Activated naive CD4-positive, alpha-beta T cell treated with anti-CD3 and anti-CD28 coated beads, Interleukin-2, amount 50 U/mL, for 24 hours (primary cell): ENCODE measurements at regions not wholly inside any gene's neighbourhood (a gene's known extent, or its start where the extent isn't known, plus 50 kb on each side); places are given as distances from the start of the nearest gene placed in this dataset.
"Not testable (repeated sequence)": the region's sequence is repeated elsewhere in the genome, so short reads cannot be mapped to it uniquely, and the experiment has no call there.

Experiments used
- H3K27ac Mint-ChIP-seq: one replicate; pipeline ENCODE4 v1.8.0; 2021; ENCODE audit warnings: mild to moderate bottlenecking, mixed read lengths
- H3K27me3 Mint-ChIP-seq: one replicate; pipeline ENCODE4 v1.8.0; 2021; ENCODE audit warnings: mixed read lengths
- H3K36me3 Mint-ChIP-seq: one replicate; pipeline ENCODE4 v1.8.0; 2021; ENCODE audit warnings: mixed read lengths
- H3K4me1 Mint-ChIP-seq: one replicate; pipeline ENCODE4 v1.8.0; 2021; ENCODE audit warnings: mixed read lengths
- H3K4me3 Mint-ChIP-seq: one replicate; pipeline ENCODE4 v1.8.0; 2021; ENCODE audit warnings: mild to moderate bottlenecking, mixed read lengths
- H3K9me3 Mint-ChIP-seq: one replicate; pipeline ENCODE4 v1.8.0; 2021; ENCODE audit warnings: mixed read lengths

DNA sequence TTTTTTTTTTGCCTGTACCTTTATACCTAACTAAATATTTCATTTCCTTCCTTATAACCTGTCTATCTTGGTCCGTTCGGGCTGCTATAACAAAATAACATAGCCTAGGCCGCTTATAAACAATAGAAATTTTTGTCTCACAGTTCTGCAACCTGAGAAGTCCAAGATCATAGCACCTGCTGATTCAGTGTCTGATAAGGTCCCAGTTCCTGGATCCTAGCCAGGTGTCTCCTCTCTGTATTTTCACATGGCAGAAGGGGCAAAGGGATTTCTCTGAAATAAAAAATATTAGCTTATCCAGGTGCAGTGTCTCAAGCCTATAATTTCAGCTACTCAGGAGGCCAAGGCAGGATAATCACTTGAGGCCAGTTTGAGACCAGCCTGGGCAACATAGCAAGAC is 1046.6 kb upstream of the USP15 start:
- H3K4me3 Mint-ChIP-seq: no peak overlapping the region
- no peaks in the 10 kb centered on the region for H3K4me1 Mint-ChIP-seq
- H3K9me3 Mint-ChIP-seq: no peaks in the 10 kb centered on the region
- H3K36me3 Mint-ChIP-seq: no peaks in the 10 kb centered on the region
- H3K27me3 Mint-ChIP-seq: no peaks in the 10 kb centered on the region
- H3K27ac Mint-ChIP-seq: no peak overlapping the region

DNA sequence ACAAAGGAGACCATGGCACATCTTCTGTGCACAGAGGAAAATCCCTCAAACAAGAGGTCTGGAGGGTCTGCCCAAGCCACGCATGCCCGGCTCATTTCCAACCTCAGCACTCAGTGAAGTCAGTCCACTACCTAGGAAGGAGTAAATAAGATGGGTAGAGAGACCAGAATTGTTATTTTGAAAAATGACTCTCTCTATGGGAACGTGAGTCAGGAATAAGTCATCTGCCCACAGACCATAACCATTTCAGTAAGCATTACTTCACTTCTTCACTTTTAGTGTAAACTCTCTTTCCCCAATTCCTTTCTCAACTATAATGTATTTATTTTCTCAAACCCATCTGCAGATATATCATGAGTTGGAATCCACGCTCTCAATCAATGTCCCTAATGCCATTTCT is 1039.9 kb upstream of the USP15 start:
- peaks cover 11% of the 10 kb centered on the region for H3K9me3 Mint-ChIP-seq
- no peaks in the 10 kb centered on the region for H3K4me1 Mint-ChIP-seq
- H3K4me3 Mint-ChIP-seq: no peak overlapping the region
- no peaks in the 10 kb centered on the region for H3K36me3 Mint-ChIP-seq
- no peaks in the 10 kb centered on the region for H3K27me3 Mint-ChIP-seq
- no peak overlapping the region for H3K27ac Mint-ChIP-seq

DNA sequence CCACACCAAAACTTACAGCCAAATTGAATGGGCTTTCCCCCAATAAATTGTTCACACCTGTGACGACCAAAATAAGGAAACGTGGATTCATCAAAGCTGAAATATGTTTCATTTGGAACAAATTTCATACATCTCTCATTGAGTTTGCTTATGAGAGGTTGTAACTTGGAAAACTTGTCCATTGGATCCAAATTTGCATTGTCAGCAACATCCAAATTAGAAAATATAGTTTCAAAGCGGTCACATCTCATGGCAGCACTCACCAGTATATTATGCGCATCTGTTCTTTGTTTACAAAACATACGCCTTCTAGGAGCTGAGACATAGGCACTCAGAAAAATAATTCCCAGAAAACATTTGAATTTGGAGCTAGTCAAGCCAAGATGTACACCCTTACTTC is 1028.2 kb upstream of the USP15 start:
- Mint-ChIP-seq H3K36me3 (no peaks in the 10 kb centered on the region), H3K27me3 (no peaks in the 10 kb centered on the region), H3K4me1 (no peaks in the 10 kb centered on the region), H3K27ac (no peak overlapping the region), H3K4me3 (no peak overlapping the region), H3K9me3 (peaks cover 20% of the 10 kb centered on the region)

DNA sequence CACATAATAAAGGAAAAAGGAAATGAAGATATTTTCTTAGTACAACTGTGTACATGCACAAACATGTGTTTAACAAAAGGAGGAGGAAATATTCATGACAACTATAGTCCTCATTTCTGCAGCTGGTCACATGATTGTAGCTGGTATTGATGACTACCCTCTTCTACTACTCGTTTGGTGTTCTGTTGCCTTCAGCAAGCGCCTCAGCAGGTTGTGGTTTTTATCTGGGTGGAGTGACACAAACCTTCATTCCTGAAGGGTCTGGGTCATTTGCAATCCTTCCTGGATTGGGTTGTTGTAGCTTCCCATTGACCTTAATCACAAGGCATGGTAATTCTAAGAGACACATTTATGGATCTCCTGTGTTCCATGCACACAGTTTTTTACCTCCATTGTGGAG is 1009.9 kb upstream of the USP15 start:
- no peaks in the 10 kb centered on the region for H3K27me3 Mint-ChIP-seq
- H3K9me3 Mint-ChIP-seq: no peaks in the 10 kb centered on the region
- H3K36me3 Mint-ChIP-seq: no peaks in the 10 kb centered on the region
- H3K4me3 Mint-ChIP-seq: no peak overlapping the region
- H3K4me1 Mint-ChIP-seq: no peaks in the 10 kb centered on the region
- no peak overlapping the region for H3K27ac Mint-ChIP-seq

DNA sequence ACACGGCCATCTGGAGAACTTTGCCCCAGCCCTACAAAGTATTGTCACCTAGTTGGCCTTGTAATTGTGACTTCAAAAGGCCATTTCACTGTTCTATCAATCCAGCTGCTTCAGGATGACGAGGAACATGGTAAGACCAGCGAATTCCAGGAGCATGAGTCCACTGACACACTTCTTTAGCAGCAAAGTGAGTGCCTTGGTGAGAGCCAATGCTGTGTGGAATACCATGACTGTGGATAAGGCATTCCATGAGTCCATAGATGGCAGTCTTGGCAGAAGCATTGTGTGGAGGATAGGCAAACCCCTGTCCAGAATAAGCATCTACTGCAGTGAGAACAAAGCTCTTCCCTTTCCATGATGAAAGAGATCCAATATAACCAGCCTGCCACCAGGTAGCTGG is 1009.1 kb upstream of the USP15 start:
- H3K4me1 Mint-ChIP-seq: no peaks in the 10 kb centered on the region
- H3K9me3 Mint-ChIP-seq: no peaks in the 10 kb centered on the region
- H3K36me3 Mint-ChIP-seq: no peaks in the 10 kb centered on the region
- H3K27ac Mint-ChIP-seq: no peak overlapping the region
- H3K4me3 Mint-ChIP-seq: no peak overlapping the region
- no peaks in the 10 kb centered on the region for H3K27me3 Mint-ChIP-seq

DNA sequence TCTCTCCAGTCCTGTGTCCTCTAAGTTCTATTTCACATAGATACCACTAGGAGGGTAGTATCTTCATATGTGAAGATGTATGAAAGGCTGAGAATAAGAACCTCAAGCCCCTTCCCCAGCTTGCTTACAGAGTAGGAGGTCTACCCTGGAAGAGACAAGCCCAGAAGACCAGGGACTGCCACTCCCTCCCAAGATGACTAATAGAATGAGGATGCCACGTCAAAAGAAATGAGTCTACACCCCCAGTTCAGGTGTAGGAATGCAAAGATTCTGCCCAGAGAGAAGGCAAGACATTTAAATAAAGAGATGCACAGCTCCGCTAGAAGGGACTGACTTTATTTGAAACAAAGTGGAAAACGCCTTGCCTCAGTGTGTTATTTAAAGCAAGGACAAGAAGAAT is 1006.0 kb upstream of the USP15 start:
- Mint-ChIP-seq H3K4me1 (no peaks in the 10 kb centered on the region), H3K36me3 (no peaks in the 10 kb centered on the region), H3K27ac (no peak overlapping the region), H3K4me3 (no peak overlapping the region), H3K27me3 (no peaks in the 10 kb centered on the region), H3K9me3 (no peaks in the 10 kb centered on the region)

DNA sequence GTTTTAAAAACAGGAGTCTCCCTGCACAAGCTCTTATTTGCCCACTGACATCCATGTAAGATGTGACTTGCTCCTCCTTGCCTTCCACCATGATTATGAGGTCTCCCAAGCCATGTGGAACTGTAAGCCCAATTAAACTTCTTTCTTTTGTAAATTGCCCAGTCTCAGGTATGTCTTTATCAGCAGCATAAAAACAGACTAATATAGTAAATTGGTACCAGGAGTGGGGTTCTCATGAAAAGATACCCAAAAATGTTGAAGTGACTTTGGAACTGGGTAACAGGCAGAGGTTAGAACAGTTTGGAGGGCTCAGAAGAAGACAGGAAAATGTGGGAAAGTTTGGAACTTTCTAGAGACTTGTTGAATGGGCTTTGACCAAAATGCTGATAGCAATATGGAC is 995.9 kb upstream of the USP15 start:
- H3K4me1 Mint-ChIP-seq, H3K27ac Mint-ChIP-seq, H3K36me3 Mint-ChIP-seq, H3K4me3 Mint-ChIP-seq, H3K27me3 Mint-ChIP-seq: not testable (repeated sequence)
- H3K9me3 Mint-ChIP-seq: peaks cover 12% of the 10 kb centered on the region

DNA sequence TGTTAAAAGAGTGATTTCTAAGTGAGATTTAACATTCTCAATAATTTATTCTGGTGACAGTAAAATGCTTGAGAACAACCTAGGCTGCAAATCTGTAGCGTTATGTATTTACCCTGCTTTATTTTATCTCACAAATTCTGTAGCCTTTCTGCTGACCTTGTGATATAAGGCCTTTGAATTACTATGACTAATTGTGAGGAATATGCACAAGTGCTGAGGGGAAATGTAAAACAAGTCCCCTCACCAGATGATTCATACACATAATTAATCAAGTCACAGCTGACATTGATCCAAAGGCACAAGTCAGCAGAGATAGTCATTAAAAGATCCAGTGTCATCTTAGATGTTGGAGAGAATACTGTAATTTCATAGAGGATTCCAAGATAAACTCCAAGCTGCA is 992.7 kb upstream of the USP15 start:
- no peaks in the 10 kb centered on the region for H3K27me3 Mint-ChIP-seq
- H3K4me1 Mint-ChIP-seq: no peaks in the 10 kb centered on the region
- peaks cover 12% of the 10 kb centered on the region for H3K9me3 Mint-ChIP-seq
- H3K36me3 Mint-ChIP-seq: no peaks in the 10 kb centered on the region
- H3K4me3 Mint-ChIP-seq: no peak overlapping the region
- H3K27ac Mint-ChIP-seq: no peak overlapping the region

DNA sequence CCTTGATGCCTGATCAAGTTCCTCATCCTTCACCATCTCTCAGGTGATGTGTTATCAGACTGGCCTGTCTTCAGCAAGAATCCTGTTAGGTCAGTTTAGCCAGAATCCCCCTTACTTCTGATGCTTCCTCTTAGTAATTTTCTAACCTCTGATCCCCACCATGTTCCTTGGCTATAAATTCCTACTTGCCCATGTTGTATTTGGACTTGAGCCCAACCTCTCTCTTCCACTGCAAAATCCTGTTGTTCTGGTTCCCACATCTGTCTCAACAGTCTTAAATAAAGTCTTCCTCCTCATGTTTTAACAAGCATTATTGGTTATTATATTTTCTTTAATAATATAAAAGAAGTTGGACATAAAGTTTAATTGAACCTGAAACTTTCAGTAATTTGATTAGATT is 987.8 kb upstream of the USP15 start:
- H3K27ac Mint-ChIP-seq: no peak overlapping the region
- H3K4me3 Mint-ChIP-seq: no peak overlapping the region
- H3K36me3 Mint-ChIP-seq: no peaks in the 10 kb centered on the region
- no peaks in the 10 kb centered on the region for H3K9me3 Mint-ChIP-seq
- H3K27me3 Mint-ChIP-seq: no peaks in the 10 kb centered on the region
- no peaks in the 10 kb centered on the region for H3K4me1 Mint-ChIP-seq

DNA sequence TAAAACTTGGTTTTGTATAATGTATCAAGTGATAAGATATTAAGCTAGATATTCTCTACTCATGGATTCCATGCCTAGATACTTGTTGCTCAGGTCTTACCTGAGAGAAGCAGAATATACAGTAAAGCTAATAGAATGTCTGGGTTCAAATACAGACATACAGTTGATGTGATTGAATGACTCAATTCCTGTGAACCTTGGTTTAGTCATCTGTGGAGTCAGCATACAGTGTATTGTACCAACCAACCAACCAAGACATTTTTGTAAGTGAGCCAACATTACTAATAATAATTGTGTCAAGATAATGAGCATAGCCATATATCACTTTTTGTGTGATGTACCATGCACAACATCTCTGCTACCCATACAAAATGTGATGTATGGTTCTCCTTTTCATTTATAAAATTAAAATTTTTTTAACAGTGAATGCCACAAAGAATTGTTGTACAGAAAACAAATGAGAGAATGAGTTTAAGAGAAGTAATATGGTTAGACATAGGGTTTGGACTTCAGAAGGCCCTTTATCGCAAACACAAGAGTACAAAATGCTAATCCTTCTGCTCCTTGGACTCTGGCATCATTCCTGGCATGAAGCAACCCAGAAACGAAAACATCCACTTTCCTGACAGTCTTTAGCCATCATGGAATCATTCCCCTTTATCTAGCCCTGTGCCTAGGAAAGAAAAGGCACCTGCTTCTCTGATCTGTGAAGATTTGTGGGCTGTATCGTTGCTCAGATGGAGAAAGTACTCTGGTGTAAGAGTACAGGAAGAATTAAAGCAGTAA is 977.2 kb upstream of the USP15 start:
- H3K4me3 Mint-ChIP-seq: no peak overlapping the region
- no peaks in the 10 kb centered on the region for H3K36me3 Mint-ChIP-seq
- H3K4me1 Mint-ChIP-seq: no peaks in the 10 kb centered on the region
- no peaks in the 10 kb centered on the region for H3K27me3 Mint-ChIP-seq
- peaks cover 23% of the 10 kb centered on the region for H3K9me3 Mint-ChIP-seq
- no peak overlapping the region for H3K27ac Mint-ChIP-seq

DNA sequence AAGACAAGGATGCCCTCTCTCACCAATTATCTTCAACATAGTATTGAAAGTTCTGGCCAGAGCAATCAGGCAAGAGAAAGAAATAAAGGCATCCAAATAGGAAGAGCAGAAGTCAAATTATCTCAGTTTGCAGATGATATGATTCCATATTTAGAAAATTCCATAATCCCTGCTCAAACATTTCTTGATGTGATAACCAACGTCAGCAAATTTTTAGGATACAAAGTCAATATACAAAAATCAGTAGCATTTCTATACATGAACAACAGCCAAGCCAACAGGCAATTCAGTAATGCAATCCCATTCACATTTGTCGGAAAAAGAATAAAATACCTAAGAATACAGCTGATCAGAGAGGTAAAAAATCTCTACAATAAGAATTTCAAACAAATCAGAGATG is 969.7 kb upstream of the USP15 start:
- Mint-ChIP-seq H3K4me3 (no peak overlapping the region), H3K27me3 (no peaks in the 10 kb centered on the region), H3K36me3 (no peaks in the 10 kb centered on the region), H3K4me1 (no peaks in the 10 kb centered on the region), H3K27ac (no peak overlapping the region), H3K9me3 (peaks cover 14% of the 10 kb centered on the region)

DNA sequence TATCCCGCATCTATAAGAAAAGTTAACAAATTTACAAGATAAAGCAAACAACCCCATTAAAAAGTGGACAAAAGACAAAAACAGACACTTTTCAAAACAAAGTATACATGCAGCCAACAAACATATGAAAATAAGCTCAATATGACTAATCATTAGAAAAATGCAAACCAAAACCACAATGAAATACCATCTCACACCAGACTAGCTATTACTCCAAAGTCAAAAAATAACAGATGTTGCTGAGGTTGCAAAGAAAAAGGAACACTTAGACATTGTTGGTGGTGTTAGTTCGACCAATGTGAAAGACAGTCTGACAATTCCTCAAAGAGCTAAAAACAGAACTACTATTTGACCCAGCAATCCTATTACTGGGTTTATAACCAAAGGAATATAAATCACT is 968.6 kb upstream of the USP15 start:
- H3K9me3 Mint-ChIP-seq: peaks cover 13% of the 10 kb centered on the region
- no peak overlapping the region for H3K27ac Mint-ChIP-seq
- H3K4me1 Mint-ChIP-seq: no peaks in the 10 kb centered on the region
- H3K36me3 Mint-ChIP-seq: no peaks in the 10 kb centered on the region
- no peak overlapping the region for H3K4me3 Mint-ChIP-seq
- H3K27me3 Mint-ChIP-seq: no peaks in the 10 kb centered on the region

DNA sequence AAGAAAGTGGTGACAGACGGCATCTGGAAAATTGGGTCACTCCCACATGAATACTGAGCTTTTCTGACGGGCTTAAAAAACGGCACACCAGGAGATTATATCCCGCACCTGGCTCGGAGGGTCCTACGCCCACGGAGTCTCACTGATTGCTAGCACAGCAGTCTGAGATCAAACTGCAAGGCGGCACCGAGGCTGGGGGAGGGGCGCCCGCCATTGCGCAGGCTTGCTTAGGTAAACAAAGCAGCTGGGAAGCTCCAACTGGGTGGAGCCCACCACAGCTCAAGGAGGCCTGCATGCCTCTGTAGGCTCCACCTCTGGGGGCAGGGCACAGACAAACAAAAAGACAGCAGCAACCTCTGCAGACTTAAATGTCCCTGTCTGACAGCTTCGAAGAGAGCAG is 966.2 kb upstream of the USP15 start:
- H3K4me1 Mint-ChIP-seq, H3K27ac Mint-ChIP-seq, H3K9me3 Mint-ChIP-seq, H3K27me3 Mint-ChIP-seq, H3K4me3 Mint-ChIP-seq, H3K36me3 Mint-ChIP-seq: not testable (repeated sequence)

DNA sequence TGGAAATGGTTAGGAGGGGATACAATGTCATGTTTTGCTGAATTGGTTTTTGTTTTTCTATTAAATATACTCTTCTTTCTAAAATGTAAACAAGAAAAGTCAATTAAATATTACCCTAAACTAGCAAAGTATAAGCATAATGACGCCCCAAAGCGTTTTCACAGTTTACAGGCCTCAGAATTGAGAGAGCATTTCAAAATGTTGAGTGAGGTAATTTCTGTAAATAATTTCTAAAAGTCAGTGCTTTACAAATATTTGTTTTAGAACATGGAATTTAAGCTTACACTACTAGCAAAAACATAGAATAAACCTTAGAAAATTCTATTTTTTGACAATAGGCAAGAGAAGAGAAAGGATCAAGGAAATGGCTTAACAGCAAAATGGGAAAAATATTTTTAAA is 958.4 kb upstream of the USP15 start:
- Mint-ChIP-seq H3K4me3 (no peak overlapping the region), H3K27ac (no peak overlapping the region), H3K9me3 (no peaks in the 10 kb centered on the region), H3K4me1 (no peaks in the 10 kb centered on the region), H3K36me3 (no peaks in the 10 kb centered on the region), H3K27me3 (no peaks in the 10 kb centered on the region)

DNA sequence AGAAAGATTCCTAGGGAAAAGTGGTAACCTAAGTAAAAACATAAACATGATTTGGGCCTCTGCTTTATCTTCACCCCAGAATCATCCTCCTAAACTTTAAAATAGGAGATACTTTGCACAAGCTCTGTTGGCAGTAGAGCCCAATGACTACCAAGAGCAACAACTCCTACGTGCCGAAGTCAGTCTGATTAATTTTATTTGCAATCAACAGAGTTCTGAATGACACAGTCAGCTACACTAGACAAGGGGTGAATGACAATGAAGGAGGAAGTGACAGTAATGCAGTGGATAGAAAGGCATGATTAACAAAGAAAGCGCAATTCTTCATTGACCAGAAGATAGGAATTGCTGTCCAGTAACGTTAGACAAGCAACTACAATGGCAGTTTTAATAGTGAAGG is 957.9 kb upstream of the USP15 start:
- Mint-ChIP-seq H3K9me3 (no peaks in the 10 kb centered on the region), H3K4me1 (no peaks in the 10 kb centered on the region), H3K27ac (no peak overlapping the region), H3K36me3 (no peaks in the 10 kb centered on the region), H3K27me3 (no peaks in the 10 kb centered on the region), H3K4me3 (no peak overlapping the region)

DNA sequence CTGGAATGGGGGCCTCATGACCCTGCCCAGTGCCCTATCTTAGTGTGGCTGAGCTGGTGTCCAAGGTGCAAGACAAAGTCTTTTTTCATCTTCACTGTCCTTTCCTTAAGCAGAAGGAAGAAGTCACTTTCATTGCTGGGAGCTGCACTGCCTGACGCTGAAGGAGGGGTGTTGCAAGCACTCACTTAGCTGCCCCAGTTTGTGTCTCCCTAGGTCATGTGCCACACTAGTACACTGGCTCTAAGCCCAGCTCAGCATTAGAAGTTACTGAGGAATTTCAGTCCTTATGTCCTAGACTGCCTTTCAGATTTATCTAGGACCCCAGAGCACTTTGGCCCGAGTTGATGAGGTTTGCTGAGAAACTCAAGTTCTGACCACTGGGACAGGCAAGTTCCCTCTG is 952.0 kb upstream of the USP15 start:
- Mint-ChIP-seq H3K27ac (no peak overlapping the region), H3K27me3 (no peaks in the 10 kb centered on the region), H3K4me1 (no peaks in the 10 kb centered on the region), H3K36me3 (no peaks in the 10 kb centered on the region), H3K9me3 (peaks cover 9% of the 10 kb centered on the region), H3K4me3 (no peak overlapping the region)

DNA sequence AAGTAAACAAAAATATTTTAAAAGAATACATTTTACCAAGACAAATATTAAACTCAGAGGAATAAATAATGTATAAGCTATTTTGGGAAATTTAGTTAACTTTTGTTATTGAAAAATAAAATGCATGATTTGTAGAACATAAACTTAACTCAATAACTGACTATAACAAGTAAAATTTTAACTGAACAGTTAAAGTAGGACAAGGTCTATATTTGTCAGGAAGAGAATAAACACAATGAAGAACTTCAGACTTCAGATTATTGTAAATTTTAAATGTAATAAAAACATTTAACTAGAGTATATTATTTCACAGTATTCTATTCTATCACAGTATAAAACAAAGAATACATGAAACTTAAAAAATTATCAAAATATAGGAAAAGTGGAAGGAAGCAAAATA is 948.8 kb upstream of the USP15 start:
- no peak overlapping the region for H3K27ac Mint-ChIP-seq
- H3K36me3 Mint-ChIP-seq: no peaks in the 10 kb centered on the region
- H3K9me3 Mint-ChIP-seq: peaks cover 9% of the 10 kb centered on the region
- H3K4me3 Mint-ChIP-seq: no peak overlapping the region
- H3K27me3 Mint-ChIP-seq: no peaks in the 10 kb centered on the region
- H3K4me1 Mint-ChIP-seq: no peaks in the 10 kb centered on the region
